SK-N-SH treated with all-trans-retinoic acid at 6 μM for 48 hours (cell line): ENCODE measurements at regions not wholly inside any gene's neighbourhood (a gene's known extent, or its start where the extent isn't known, plus 50 kb on each side); places are given as distances from the start of the nearest gene placed in this dataset.

Experiments
- ATAC-seq: fragments of 200-7000 bp; cut with Tn5 transposase; 3 replicates; pipeline ENCODE4 v1.9.1; 2020; ENCODE audit warnings: mild to moderate bottlenecking, moderate library complexity
- ARNTL ChIP-seq: fragments of 450-650 bp; formaldehyde crosslinking; IDR thresholded peaks from 2 replicates; pipeline ENCODE4 v1.5.0; 2020; ENCODE audit warnings: low read depth, mild to moderate bottlenecking, moderate library complexity, borderline replicate concordance
- BACH2 ChIP-seq: fragments of 250-450 bp; sonication (Bioruptor Pico); IDR thresholded peaks from 2 replicates; pipeline ENCODE4 v1.9.0; 2021; ENCODE audit warnings: mild to moderate bottlenecking, borderline replicate concordance
- CSDC2 ChIP-seq: fragments of 250-450 bp; sonication (Bioruptor Pico); IDR thresholded peaks from 2 replicates; pipeline ENCODE4 v1.5.0; 2020; ENCODE audit warnings: mild to moderate bottlenecking, moderate library complexity
- ESRRG ChIP-seq: fragments of 250-450 bp; sonication (Bioruptor Pico); IDR thresholded peaks from 2 replicates; pipeline ENCODE4 v1.6.1; 2021; ENCODE audit warnings: mild to moderate bottlenecking
- ISL1 ChIP-seq: fragments of 250-450 bp; sonication (Bioruptor Pico); IDR thresholded peaks from 2 replicates; pipeline ENCODE4 v2.1.2; 2022; ENCODE audit warnings: mild to moderate bottlenecking, moderate library complexity
- OSR1 ChIP-seq: fragments of 250-450 bp; sonication (Bioruptor Pico); IDR thresholded peaks from 2 replicates; pipeline ENCODE4 v1.8.0; 2022; ENCODE audit warnings: moderate library complexity, mild to moderate bottlenecking, inconsistent platforms
- PPARA ChIP-seq: fragments of 250-450 bp; sonication (Bioruptor Pico); IDR thresholded peaks from 2 replicates; pipeline ENCODE4 v1.5.0; 2020; ENCODE audit warnings: mild to moderate bottlenecking, borderline replicate concordance
- RARB ChIP-seq: fragments of 250-450 bp; sonication (Bioruptor Pico); IDR thresholded peaks from 2 replicates; pipeline ENCODE4 v1.8.0; 2021; ENCODE audit warnings: mild to moderate bottlenecking, moderate library complexity
- SNAI2 ChIP-seq: fragments of 250-450 bp; sonication (Bioruptor Pico); IDR thresholded peaks from 2 replicates; pipeline ENCODE4 v1.5.0; 2020; ENCODE audit warnings: mild to moderate bottlenecking, moderate library complexity
- TCF4 ChIP-seq: fragments of 250-450 bp; sonication (Bioruptor Pico); IDR thresholded peaks from 2 replicates; pipeline ENCODE4 v1.8.0; 2021; ENCODE audit warnings: mild to moderate bottlenecking, moderate library complexity, borderline replicate concordance
- TOX ChIP-seq: fragments of 250-450 bp; sonication (Bioruptor Pico); IDR thresholded peaks from 2 replicates; pipeline ENCODE4 v1.8.0; 2021; ENCODE audit warnings: mild to moderate bottlenecking, moderate library complexity, borderline replicate concordance
- ZC3H10 ChIP-seq: fragments of 250-450 bp; sonication (Bioruptor Pico); IDR thresholded peaks from 2 replicates; pipeline ENCODE4 v1.5.1; 2021; ENCODE audit warnings: mild to moderate bottlenecking, moderate library complexity
- ZFP30 ChIP-seq: fragments of 450-650 bp; formaldehyde crosslinking; IDR thresholded peaks from 2 replicates; pipeline ENCODE4 v1.5.0; 2022; ENCODE audit warnings: mild to moderate bottlenecking, moderate library complexity
- ZNF565 ChIP-seq: fragments of 450-650 bp; formaldehyde crosslinking; conservative IDR thresholded peaks from 2 replicates; pipeline ENCODE4 v1.5.0; 2020; ENCODE audit warnings: low read depth, mild to moderate bottlenecking, moderate library complexity
- ZNF70 ChIP-seq: fragments of 450-650 bp; formaldehyde crosslinking; IDR thresholded peaks from 2 replicates; pipeline ENCODE4 v1.5.0; 2020; ENCODE audit warnings: mild to moderate bottlenecking, moderate library complexity
- ZNF8 ChIP-seq: fragments of 450-650 bp; formaldehyde crosslinking; IDR thresholded peaks from 2 replicates; pipeline ENCODE4 v1.5.0; 2020; ENCODE audit warnings: mild to moderate bottlenecking, moderate library complexity
- TF ChIP-seq, protein P1 (sequence below): fragments of 250-450 bp; sonication (Bioruptor Pico); IDR thresholded peaks from 2 replicates; pipeline ENCODE4 v1.8.0; 2021; ENCODE audit warnings: low read depth, mild to moderate bottlenecking, moderate library complexity, borderline replicate concordance
- TF ChIP-seq, protein P2 (sequence below): fragments of 250-450 bp; sonication (Bioruptor Pico); IDR thresholded peaks from 2 replicates; pipeline ENCODE4 v1.8.0; 2020; ENCODE audit warnings: mild to moderate bottlenecking, moderate library complexity, borderline replicate concordance
- TF ChIP-seq, protein P3 (sequence below): fragments of 250-450 bp; sonication (Bioruptor Pico); IDR thresholded peaks from 2 replicates; pipeline ENCODE4 v1.5.0; 2020; ENCODE audit warnings: mild to moderate bottlenecking, moderate library complexity
- TF ChIP-seq, protein P4 (sequence below): fragments of 250-450 bp; sonication (Bioruptor Pico); IDR thresholded peaks from 2 replicates; pipeline ENCODE4 v1.5.1; 2020; ENCODE audit warnings: low read depth, mild to moderate bottlenecking, moderate library complexity
- TF ChIP-seq, protein P5 (sequence below): fragments of 250-450 bp; sonication (Bioruptor Pico); IDR thresholded peaks from 2 replicates; pipeline ENCODE4 v1.5.1; 2021; ENCODE audit warnings: mild to moderate bottlenecking, moderate library complexity

DNA sequence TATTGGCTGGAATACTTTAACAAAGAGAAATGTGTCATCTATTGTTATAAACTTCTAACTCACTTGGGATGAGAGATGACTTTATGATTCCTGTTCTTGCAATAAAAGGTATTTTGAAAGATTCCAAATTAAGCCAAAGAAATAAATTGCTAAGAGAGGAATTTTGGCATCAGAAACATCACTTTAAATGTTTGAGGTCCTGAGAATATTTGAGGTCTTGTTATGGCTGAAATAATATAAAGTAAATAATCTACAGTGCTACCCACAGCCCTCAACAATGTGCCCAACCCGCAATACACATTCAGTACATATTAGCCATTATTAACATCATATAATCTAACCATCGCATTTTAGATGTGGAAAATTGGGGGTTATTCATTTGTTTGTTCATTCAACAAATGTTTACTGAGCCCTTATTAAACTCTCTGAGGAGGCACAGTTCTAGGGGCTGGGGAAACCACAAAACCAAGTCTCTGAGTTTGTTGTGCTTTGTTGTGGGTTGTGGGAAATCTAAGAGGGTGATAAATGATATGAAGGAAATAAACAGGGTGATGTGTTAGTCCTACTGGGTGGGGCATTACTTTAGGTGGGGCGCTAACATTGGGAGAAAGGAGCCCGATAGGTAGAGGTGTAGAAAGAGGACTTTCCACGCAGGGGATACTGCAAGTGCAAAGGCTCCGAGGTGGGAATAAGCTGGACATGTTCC lies 135.2 kb upstream of the CLINT1 start:
- ATAC-seq, result no peak
- no peak for TF ChIP-seq TCF4 (CRISPR knock-in tag)
- no peak for TF ChIP-seq ZNF565 (CRISPR knock-in tag)
- TF ChIP-seq, protein P1, sequence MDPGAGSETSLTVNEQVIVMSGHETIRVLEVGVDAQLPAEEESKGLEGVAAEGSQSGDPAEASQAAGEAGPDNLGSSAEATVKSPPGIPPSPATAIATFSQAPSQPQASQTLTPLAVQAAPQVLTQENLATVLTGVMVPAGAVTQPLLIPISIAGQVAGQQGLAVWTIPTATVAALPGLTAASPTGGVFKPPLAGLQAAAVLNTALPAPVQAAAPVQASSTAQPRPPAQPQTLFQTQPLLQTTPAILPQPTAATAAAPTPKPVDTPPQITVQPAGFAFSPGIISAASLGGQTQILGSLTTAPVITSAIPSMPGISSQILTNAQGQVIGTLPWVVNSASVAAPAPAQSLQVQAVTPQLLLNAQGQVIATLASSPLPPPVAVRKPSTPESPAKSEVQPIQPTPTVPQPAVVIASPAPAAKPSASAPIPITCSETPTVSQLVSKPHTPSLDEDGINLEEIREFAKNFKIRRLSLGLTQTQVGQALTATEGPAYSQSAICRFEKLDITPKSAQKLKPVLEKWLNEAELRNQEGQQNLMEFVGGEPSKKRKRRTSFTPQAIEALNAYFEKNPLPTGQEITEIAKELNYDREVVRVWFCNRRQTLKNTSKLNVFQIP (CRISPR knock-in tag), result no peak
- TF ChIP-seq ARNTL (CRISPR knock-in tag), result no peak
- no peak for TF ChIP-seq ZNF8 (CRISPR knock-in tag)
- TF ChIP-seq, protein P2, sequence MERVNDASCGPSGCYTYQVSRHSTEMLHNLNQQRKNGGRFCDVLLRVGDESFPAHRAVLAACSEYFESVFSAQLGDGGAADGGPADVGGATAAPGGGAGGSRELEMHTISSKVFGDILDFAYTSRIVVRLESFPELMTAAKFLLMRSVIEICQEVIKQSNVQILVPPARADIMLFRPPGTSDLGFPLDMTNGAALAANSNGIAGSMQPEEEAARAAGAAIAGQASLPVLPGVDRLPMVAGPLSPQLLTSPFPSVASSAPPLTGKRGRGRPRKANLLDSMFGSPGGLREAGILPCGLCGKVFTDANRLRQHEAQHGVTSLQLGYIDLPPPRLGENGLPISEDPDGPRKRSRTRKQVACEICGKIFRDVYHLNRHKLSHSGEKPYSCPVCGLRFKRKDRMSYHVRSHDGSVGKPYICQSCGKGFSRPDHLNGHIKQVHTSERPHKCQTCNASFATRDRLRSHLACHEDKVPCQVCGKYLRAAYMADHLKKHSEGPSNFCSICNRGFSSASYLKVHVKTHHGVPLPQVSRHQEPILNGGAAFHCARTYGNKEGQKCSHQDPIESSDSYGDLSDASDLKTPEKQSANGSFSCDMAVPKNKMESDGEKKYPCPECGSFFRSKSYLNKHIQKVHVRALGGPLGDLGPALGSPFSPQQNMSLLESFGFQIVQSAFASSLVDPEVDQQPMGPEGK (CRISPR knock-in tag), result no peak
- no peak for TF ChIP-seq ESRRG
- TF ChIP-seq, protein P3, sequence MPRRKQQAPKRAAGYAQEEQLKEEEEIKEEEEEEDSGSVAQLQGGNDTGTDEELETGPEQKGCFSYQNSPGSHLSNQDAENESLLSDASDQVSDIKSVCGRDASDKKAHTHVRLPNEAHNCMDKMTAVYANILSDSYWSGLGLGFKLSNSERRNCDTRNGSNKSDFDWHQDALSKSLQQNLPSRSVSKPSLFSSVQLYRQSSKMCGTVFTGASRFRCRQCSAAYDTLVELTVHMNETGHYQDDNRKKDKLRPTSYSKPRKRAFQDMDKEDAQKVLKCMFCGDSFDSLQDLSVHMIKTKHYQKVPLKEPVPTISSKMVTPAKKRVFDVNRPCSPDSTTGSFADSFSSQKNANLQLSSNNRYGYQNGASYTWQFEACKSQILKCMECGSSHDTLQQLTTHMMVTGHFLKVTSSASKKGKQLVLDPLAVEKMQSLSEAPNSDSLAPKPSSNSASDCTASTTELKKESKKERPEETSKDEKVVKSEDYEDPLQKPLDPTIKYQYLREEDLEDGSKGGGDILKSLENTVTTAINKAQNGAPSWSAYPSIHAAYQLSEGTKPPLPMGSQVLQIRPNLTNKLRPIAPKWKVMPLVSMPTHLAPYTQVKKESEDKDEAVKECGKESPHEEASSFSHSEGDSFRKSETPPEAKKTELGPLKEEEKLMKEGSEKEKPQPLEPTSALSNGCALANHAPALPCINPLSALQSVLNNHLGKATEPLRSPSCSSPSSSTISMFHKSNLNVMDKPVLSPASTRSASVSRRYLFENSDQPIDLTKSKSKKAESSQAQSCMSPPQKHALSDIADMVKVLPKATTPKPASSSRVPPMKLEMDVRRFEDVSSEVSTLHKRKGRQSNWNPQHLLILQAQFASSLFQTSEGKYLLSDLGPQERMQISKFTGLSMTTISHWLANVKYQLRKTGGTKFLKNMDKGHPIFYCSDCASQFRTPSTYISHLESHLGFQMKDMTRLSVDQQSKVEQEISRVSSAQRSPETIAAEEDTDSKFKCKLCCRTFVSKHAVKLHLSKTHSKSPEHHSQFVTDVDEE (CRISPR knock-in tag), result no peak
- no peak for TF ChIP-seq ZNF70 (CRISPR knock-in tag)

DNA sequence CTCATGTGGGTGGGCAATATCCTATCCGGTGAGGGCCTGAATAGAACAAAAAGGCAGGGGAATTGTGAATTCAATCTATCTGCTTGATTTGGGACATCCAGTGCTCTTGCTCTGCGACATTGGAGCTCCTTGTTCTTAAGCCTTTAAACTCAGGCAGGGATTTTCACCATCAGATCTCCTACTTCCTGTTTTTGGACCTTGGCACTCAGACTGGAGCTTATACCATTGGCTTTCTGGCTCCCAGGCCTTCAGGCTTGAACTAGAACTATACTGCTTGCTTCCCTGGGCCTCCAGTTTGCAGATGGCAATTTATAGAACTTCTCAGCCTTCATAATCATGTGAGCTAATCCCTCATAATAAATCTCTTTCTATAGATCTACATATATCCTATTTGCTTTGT lies 134.3 kb upstream of the CLINT1 start:
- no peak for ATAC-seq
- TF ChIP-seq, protein P2 (CRISPR knock-in tag), result no peak
- TF ChIP-seq ZNF565 (CRISPR knock-in tag) (no peak), BACH2 (CRISPR knock-in tag) (no peak), TOX (CRISPR knock-in tag) (no peak), OSR1 (CRISPR knock-in tag) (no peak), ZNF70 (CRISPR knock-in tag) (no peak), TCF4 (CRISPR knock-in tag) (no peak), ISL1 (CRISPR knock-in tag) (no peak), SNAI2 (no peak), RARB (CRISPR knock-in tag) (no peak), PPARA (no peak), CSDC2 (CRISPR knock-in tag) (no peak), ARNTL (CRISPR knock-in tag) (no peak), ZC3H10 (CRISPR knock-in tag) (no peak), ZFP30 (CRISPR knock-in tag) (no peak)
- TF ChIP-seq, protein P4, sequence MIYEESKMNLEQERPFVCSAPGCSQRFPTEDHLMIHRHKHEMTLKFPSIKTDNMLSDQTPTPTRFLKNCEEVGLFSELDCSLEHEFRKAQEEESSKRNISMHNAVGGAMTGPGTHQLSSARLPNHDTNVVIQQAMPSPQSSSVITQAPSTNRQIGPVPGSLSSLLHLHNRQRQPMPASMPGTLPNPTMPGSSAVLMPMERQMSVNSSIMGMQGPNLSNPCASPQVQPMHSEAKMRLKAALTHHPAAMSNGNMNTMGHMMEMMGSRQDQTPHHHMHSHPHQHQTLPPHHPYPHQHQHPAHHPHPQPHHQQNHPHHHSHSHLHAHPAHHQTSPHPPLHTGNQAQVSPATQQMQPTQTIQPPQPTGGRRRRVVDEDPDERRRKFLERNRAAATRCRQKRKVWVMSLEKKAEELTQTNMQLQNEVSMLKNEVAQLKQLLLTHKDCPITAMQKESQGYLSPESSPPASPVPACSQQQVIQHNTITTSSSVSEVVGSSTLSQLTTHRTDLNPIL (CRISPR knock-in tag), result no peak
- TF ChIP-seq, protein P5, sequence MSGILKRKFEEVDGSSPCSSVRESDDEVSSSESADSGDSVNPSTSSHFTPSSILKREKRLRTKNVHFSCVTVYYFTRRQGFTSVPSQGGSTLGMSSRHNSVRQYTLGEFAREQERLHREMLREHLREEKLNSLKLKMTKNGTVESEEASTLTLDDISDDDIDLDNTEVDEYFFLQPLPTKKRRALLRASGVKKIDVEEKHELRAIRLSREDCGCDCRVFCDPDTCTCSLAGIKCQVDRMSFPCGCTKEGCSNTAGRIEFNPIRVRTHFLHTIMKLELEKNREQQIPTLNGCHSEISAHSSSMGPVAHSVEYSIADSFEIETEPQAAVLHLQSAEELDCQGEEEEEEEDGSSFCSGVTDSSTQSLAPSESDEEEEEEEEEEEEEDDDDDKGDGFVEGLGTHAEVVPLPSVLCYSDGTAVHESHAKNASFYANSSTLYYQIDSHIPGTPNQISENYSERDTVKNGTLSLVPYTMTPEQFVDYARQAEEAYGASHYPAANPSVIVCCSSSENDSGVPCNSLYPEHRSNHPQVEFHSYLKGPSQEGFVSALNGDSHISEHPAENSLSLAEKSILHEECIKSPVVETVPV (CRISPR knock-in tag), result no peak
- TF ChIP-seq, all 23 proteins: peak for 0
